ENCODE measurements at regions not wholly inside any gene's neighbourhood (a gene's known extent, or its start where the extent isn't known, plus 50 kb on each side); places are given as distances from the start of the nearest gene placed in this dataset.

GRCh38 chr3:80898211-80898610, 863.2 kb downstream of the GBE1 start:
- no peak for TF ChIP-seq EP300 (IDR thresholded peaks at IDR 0.05)
- no peak for TF ChIP-seq CTCF (IDR thresholded peaks at IDR 0.05)
- no peak for TF ChIP-seq POLR2A (IDR thresholded peaks at IDR 0.05; ENCODE audit: low read depth)
- no peak for TF ChIP-seq POLR2AphosphoS5 (IDR thresholded peaks at IDR 0.05)

All from esophagus muscularis mucosa (tissue), 4 donors.